GM12878 (cell line): ENCODE measurements at regions not wholly inside any gene's neighbourhood (a gene's known extent, or its start where the extent isn't known, plus 50 kb on each side); places are given as distances from the start of the nearest gene placed in this dataset.

Experiments
- ATAC-seq: fragments of 200-7000 bp; cut with Tn5 transposase; 3 replicates; pipeline ENCODE4 v1.9.1; 2020; ENCODE audit warnings: mild to moderate bottlenecking, moderate library complexity
- BruUV-seq: library from RNA; stranded (reverse); fragments of 400-500 nt; replicated peaks from 2 replicates; lab custom pipeline; 2021; lab: Mats Ljungman, UMichigan
- CTCF ChIA-PET: fragments of 300-600 bp; sonication (Branson Sonifier 250); formaldehyde crosslinking; extraction: SDS; loops from one replicate; lab custom pipeline; 2021; ENCODE audit warnings: inconsistent platforms; lab: Yijun Ruan, JAX
- POLR2A ChIA-PET: fragments of 350-600 bp; formaldehyde crosslinking; extraction: SDS; loops from one replicate; lab custom pipeline; 2021; ENCODE audit warnings: inconsistent platforms; lab: Charles Lee
- RAD21 ChIA-PET: fragments of 300-600 bp; sonication (Branson Sonifier 250); formaldehyde crosslinking; loops from one replicate; lab custom pipeline; 2023; ENCODE audit warnings: antibody characterized with exemption; ENCODE audit not compliant: unreplicated experiment; lab: Charles Lee
- SMC1A ChIA-PET: fragments of 300-600 bp; sonication (Branson Sonifier 250); formaldehyde crosslinking; loops from one replicate; lab custom pipeline; 2023; ENCODE audit not compliant: unreplicated experiment, uncharacterized antibody; lab: Charles Lee
- DNase-seq: peaks from one replicate; pipeline ENCODE4 v3.0.0-alpha.2; 2011; ENCODE audit warnings: low read depth, low spot score
- FAIRE-seq: peaks from 3 replicates; lab custom pipeline; 2011; peaks lifted over from hg19 to GRCh38; lab: Jason Lieb, UNC
- H2AFZ ChIP-seq: 2 replicates; pipeline ENCODE4 v1.6.0; 2011; ENCODE audit warnings: low read depth, low read length, control low read depth; ENCODE audit not compliant: control insufficient read depth
- H3K27ac ChIP-seq: 2 replicates; pipeline ENCODE4 v1.5.1; 2011; ENCODE audit warnings: control low read depth; ENCODE audit not compliant: control insufficient read depth, insufficient read depth
- H3K27me3 ChIP-seq, 2 experiments: replicated peaks in 1 of 2; 2 replicates each; pipeline versions ENCODE4 v1.6.0 to v1.6.1; 2011; ENCODE audit warnings: low read length in 1 of 2; ENCODE audit not compliant: control insufficient read depth in 2 of 2, insufficient read depth in 2 of 2
- H3K36me3 ChIP-seq, 2 experiments: 2 replicates each; pipeline ENCODE4 v1.5.1; 2011; ENCODE audit warnings: low read length in 1 of 2; ENCODE audit not compliant: control insufficient read depth in 2 of 2, insufficient read depth in 2 of 2
- H3K4me1 ChIP-seq: 2 replicates; pipeline ENCODE4 v1.6.1; 2011; ENCODE audit warnings: mild to moderate bottlenecking, low read length, moderate library complexity, mixed read lengths; ENCODE audit not compliant: control insufficient read depth, insufficient read depth
- H3K4me2 ChIP-seq: 2 replicates; pipeline ENCODE4 v1.6.0; 2011; ENCODE audit warnings: control low read depth; ENCODE audit not compliant: control insufficient read depth, insufficient read depth
- H3K4me3 ChIP-seq: fragments of 200-600 bp; sonication (generic); 2 replicates; pipeline ENCODE4 v1.5.1; 2016
- H3K79me2 ChIP-seq: 2 replicates; pipeline ENCODE4 v1.6.0; 2011; ENCODE audit warnings: low read length; ENCODE audit not compliant: control insufficient read depth, insufficient read depth
- H3K9ac ChIP-seq: 2 replicates; pipeline ENCODE4 v1.8.0; 2011; ENCODE audit warnings: low read length, control low read depth, mixed read lengths; ENCODE audit not compliant: control insufficient read depth, insufficient read depth
- H3K9me3 ChIP-seq: replicated peaks from 3 replicates; pipeline ENCODE4 v1.5.1; 2011; ENCODE audit warnings: mild to moderate bottlenecking, low read length; ENCODE audit not compliant: control insufficient read depth, insufficient read depth
- H4K20me1 ChIP-seq: 2 replicates; pipeline ENCODE4 v1.6.0; 2011; ENCODE audit not compliant: control insufficient read depth, insufficient read depth
- ATF7 ChIP-seq: fragments of 450-650 bp; IDR thresholded peaks from 2 replicates; pipeline ENCODE4 v1.6.1; 2016; ENCODE audit warnings: low read depth, mild to moderate bottlenecking
- FOS ChIP-seq: IDR thresholded peaks from 3 replicates; pipeline ENCODE4 v1.6.1; 2011; ENCODE audit warnings: borderline replicate concordance; ENCODE audit not compliant: insufficient read length; ENCODE audit errors: extremely low read depth
- HDAC6 ChIP-seq: fragments of 200-600 bp; sonication (generic); IDR thresholded peaks from one replicate; pipeline ENCODE4 v1.8.0; 2017; ENCODE audit warnings: antibody characterized with exemption; ENCODE audit not compliant: unreplicated experiment
- IKZF2 ChIP-seq, 2 experiments: fragments of 450-650 bp; IDR thresholded peaks; 2 replicates each; pipeline ENCODE4 v1.6.1; 2017; ENCODE audit warnings: mild to moderate bottlenecking in 2 of 2, moderate library complexity in 2 of 2
- IRF4 ChIP-seq: IDR thresholded peaks from 2 replicates; pipeline ENCODE4 v1.6.1; 2011; ENCODE audit warnings: low read depth, low read length
- MTA2 ChIP-seq: fragments of 450-650 bp; IDR thresholded peaks from 2 replicates; pipeline ENCODE4 v1.6.1; 2016; ENCODE audit warnings: low read depth, mild to moderate bottlenecking, moderate library complexity
- NR2C1 ChIP-seq: fragments of 450-650 bp; IDR thresholded peaks from 2 replicates; pipeline ENCODE4 v1.6.1; 2017; ENCODE audit warnings: antibody characterized with exemption, mild to moderate bottlenecking, moderate library complexity
- PKNOX1 ChIP-seq: fragments of 450-650 bp; IDR thresholded peaks from 2 replicates; pipeline ENCODE4 v1.6.1; 2016; ENCODE audit warnings: mild to moderate bottlenecking
- RELA ChIP-seq: fragments of 450-650 bp; IDR thresholded peaks from 2 replicates; pipeline ENCODE4 v1.8.0; 2014; ENCODE audit warnings: borderline replicate concordance; ENCODE audit not compliant: partially characterized antibody
- SREBF1 ChIP-seq: IDR thresholded peaks from 2 replicates; pipeline ENCODE4 v1.6.1; 2012; ENCODE audit warnings: mild to moderate bottlenecking, low read length
- SREBF2 ChIP-seq: IDR thresholded peaks from 2 replicates; pipeline ENCODE4 v1.6.1; 2012; ENCODE audit warnings: mild to moderate bottlenecking, low read length
- STAT3 ChIP-seq: IDR thresholded peaks from 2 replicates; pipeline ENCODE4 v1.6.1; 2011; ENCODE audit warnings: low read depth, low read length, improper control_type of control experiment
- TAF1 ChIP-seq: IDR thresholded peaks from 2 replicates; pipeline ENCODE4 v1.6.1; 2011; ENCODE audit warnings: mild to moderate bottlenecking, low read depth, low read length, borderline replicate concordance
- TCF3 ChIP-seq: IDR thresholded peaks from 2 replicates; pipeline ENCODE4 v1.6.1; 2012; ENCODE audit warnings: low read depth, mild to moderate bottlenecking, low read length, borderline replicate concordance; ENCODE audit not compliant: insufficient read depth
- WRNIP1 ChIP-seq: IDR thresholded peaks from 2 replicates; pipeline ENCODE4 v1.6.1; 2011; ENCODE audit warnings: low read depth, low read length, improper control_type of control experiment, borderline replicate concordance
- ZBED1 ChIP-seq: IDR thresholded peaks from 2 replicates; pipeline ENCODE4 v1.6.1; 2016; ENCODE audit warnings: borderline replicate concordance
- ZBTB11 ChIP-seq: fragments of 450-650 bp; formaldehyde crosslinking; IDR thresholded peaks from 2 replicates; pipeline ENCODE4 v1.5.0; 2022; ENCODE audit warnings: mild to moderate bottlenecking, missing genetic modification characterization
- ZNF274 ChIP-seq: IDR thresholded peaks from one replicate; pipeline ENCODE4 v1.8.0; 2011; ENCODE audit not compliant: insufficient read length, insufficient read depth
- WGBS: methylation state at CpG from one replicate; pipeline ENCODE4 v1.1.6; 2016; ENCODE audit warnings: low lambda C conversion rate; ENCODE audit not compliant: insufficient replicate concordance, insufficient coverage; ENCODE audit errors: missing lambda C conversion rate; 5-methylcytosine and 5-hydroxymethylcytosine counted together
- in situ Hi-C: fragments of 300-500 bp; cut with MboI; formaldehyde crosslinking; loops from 9 replicates; pipeline ENCODE4 v1.14.3; 2018; ENCODE audit warnings: mixed read lengths
- intact Hi-C: fragments of 100-400 bp; cut with micrococcal nuclease; formaldehyde crosslinking; loops from one replicate; pipeline ENCODE4 v1.14.2; 2022; ENCODE audit not compliant: unreplicated experiment
- TF ChIP-seq, protein P1 (sequence below): fragments of 150-350 bp; IDR thresholded peaks from 2 replicates; pipeline ENCODE4 v1.6.1; 2014; ENCODE audit warnings: mild to moderate bottlenecking, low read depth, low read length

DNA sequence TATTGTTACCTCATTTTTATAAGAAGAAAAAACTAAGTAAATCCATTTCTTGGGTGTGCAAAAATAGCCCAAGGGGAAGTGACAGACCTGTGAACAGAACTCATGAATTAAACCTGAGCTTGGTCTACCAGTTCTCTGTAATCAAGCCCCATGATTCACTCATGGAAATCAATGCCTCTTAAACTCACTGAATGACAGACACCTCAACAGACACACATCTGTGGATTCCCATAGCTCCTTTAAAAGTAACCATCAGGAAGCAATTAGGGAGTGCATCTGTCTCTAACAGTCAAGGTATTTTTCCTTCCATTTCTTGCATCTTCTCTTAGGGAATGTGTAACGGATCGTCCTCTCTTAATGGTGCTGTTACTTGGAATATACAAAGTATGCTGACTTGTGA is 215.0 kb upstream of the EEA1 start:
- TF ChIP-seq ATF7 = no peak
- no peak for TF ChIP-seq IKZF2 (IDR thresholded peaks at IDR 0.05)
- TF ChIP-seq WRNIP1 = no peak
- TF ChIP-seq STAT3 = no peak
- TF ChIP-seq ZBTB11 (CRISPR knock-in tag) = no peak
- TF ChIP-seq FOS = no peak
- TF ChIP-seq PKNOX1 = no peak
- TF ChIP-seq ZNF274 = no peak
- no peak for TF ChIP-seq TCF3
- TF ChIP-seq HDAC6 = no peak
- TF ChIP-seq, protein P1, sequence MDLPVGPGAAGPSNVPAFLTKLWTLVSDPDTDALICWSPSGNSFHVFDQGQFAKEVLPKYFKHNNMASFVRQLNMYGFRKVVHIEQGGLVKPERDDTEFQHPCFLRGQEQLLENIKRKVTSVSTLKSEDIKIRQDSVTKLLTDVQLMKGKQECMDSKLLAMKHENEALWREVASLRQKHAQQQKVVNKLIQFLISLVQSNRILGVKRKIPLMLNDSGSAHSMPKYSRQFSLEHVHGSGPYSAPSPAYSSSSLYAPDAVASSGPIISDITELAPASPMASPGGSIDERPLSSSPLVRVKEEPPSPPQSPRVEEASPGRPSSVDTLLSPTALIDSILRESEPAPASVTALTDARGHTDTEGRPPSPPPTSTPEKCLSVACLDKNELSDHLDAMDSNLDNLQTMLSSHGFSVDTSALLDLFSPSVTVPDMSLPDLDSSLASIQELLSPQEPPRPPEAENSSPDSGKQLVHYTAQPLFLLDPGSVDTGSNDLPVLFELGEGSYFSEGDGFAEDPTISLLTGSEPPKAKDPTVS = no peak
- TF ChIP-seq ZBED1 = no peak
- no peak for TF ChIP-seq SREBF1
- no peak for TF ChIP-seq MTA2
- TF ChIP-seq RELA = no peak
- TF ChIP-seq TAF1 = no peak
- no peak for TF ChIP-seq IRF4
- no peak for TF ChIP-seq SREBF2
- TF ChIP-seq NR2C1 = no peak
- Histone ChIP-seq H3K27me3 (no peaks in the 10 kb centered on the region), H3K9ac (no peak overlapping the region), H3K4me2 (no peak overlapping the region), H3K79me2 (no peaks in the 10 kb centered on the region), H3K4me1 (peaks cover 5% of the 10 kb centered on the region), H3K36me3 (no peaks in the 10 kb centered on the region), H4K20me1 (no peaks in the 10 kb centered on the region), H3K9me3 (no peaks in the 10 kb centered on the region; the same call in 2 of the 3 replicates), H2AFZ (no peak overlapping the region), H3K4me3 (no peak overlapping the region), H3K27ac (no peak overlapping the region)
- POLR2A ChIA-PET = interaction anchor here (1.2 to 1.4 kb wide), 2 partner anchors 8 to 11 kb away, joined by 3 to 7 read pairs; no protein-coding TSS in a partner anchor
- ATAC-seq (no peak), DNase-seq (no peak), FAIRE-seq (no peak)
- RAD21 ChIA-PET = interaction anchor here (0.9 to 2.3 kb wide), 9 partner anchors 10 to 275 kb away, joined by 3 to 12 read pairs (median 3); no protein-coding TSS in a partner anchor
- SMC1A ChIA-PET = interaction anchor here (0.5 to 13.8 kb wide), 15 partner anchors 9 to 239 kb away, joined by 3 to 209 read pairs (median 5); no protein-coding TSS in a partner anchor
- 91% methylated on average over 2 of the region's 2 CpGs for WGBS
- BruUV-seq = no TSS peak
- in situ Hi-C loops = no loop called here
- CTCF ChIA-PET = interaction anchor here (0.9 to 2.4 kb wide), 8 partner anchors 10 to 253 kb away, joined by 3 to 21 read pairs (median 4); no protein-coding TSS in a partner anchor
- intact Hi-C loops = no loop called here
